Rectal smooth muscle tissue (tissue), 1 donor: ENCODE measurements at regions not wholly inside any gene's neighbourhood (a gene's known extent, or its start where the extent isn't known, plus 50 kb on each side); places are given as distances from the start of the nearest gene placed in this dataset.

ENCODE experiments used
- H3K27ac ChIP-seq: one replicate; pipeline ENCODE4 v1.7.0; 2013; ENCODE audit warnings: low read depth, low read length, inconsistent platforms
- H3K27me3 ChIP-seq: one replicate; pipeline ENCODE4 v1.7.0; 2013; ENCODE audit warnings: low read length; ENCODE audit not compliant: control insufficient read depth, insufficient read depth
- H3K36me3 ChIP-seq: one replicate; pipeline ENCODE4 v1.7.0; 2013; ENCODE audit warnings: low read length; ENCODE audit not compliant: control insufficient read depth, insufficient read depth
- H3K4me1 ChIP-seq: one replicate; pipeline ENCODE4 v1.7.0; 2013; ENCODE audit warnings: low read length; ENCODE audit not compliant: control insufficient read depth, insufficient read depth
- H3K4me3 ChIP-seq: one replicate; pipeline ENCODE4 v1.7.0; 2013; ENCODE audit warnings: low read length
- H3K9ac ChIP-seq: one replicate; pipeline ENCODE4 v1.7.0; 2013; ENCODE audit warnings: low read length

- no peaks in the 10 kb centered on the region for H3K36me3 ChIP-seq
- no peaks in the 10 kb centered on the region for H3K4me1 ChIP-seq
- H3K27ac ChIP-seq, result no peak overlapping the region
- no peak overlapping the region for H3K4me3 ChIP-seq
- H3K9ac ChIP-seq, result no peak overlapping the region
- no peaks in the 10 kb centered on the region for H3K27me3 ChIP-seq
Measured at GRCh38 chr4:17103231-17103630, 204.8 kb upstream of the LDB2 start.

- Histone ChIP-seq H3K36me3 (no peaks in the 10 kb centered on the region), H3K4me1 (no peaks in the 10 kb centered on the region), H3K27me3 (no peaks in the 10 kb centered on the region)
Measured at GRCh38 chr4:17098996-17099395, 200.6 kb upstream of the LDB2 start.

GRCh38 chr4:17098401-17098800 lies 200.0 kb upstream of the LDB2 start:
- no peaks in the 10 kb centered on the region for H3K4me1 ChIP-seq
- no peaks in the 10 kb centered on the region for H3K36me3 ChIP-seq
- H3K4me3 ChIP-seq, result no peak overlapping the region
- H3K27ac ChIP-seq, result no peak overlapping the region
- no peaks in the 10 kb centered on the region for H3K27me3 ChIP-seq
- no peak overlapping the region for H3K9ac ChIP-seq

More at GRCh38 chr4:17098996-17099395, 200.6 kb upstream of the LDB2 start:
- Histone ChIP-seq H3K4me3 (no peak overlapping the region), H3K9ac (no peak overlapping the region), H3K27ac (no peak overlapping the region)

- Histone ChIP-seq H3K27ac (no peak overlapping the region), H3K27me3 (no peaks in the 10 kb centered on the region), H3K4me3 (no peak overlapping the region), H3K36me3 (no peaks in the 10 kb centered on the region), H3K9ac (no peak overlapping the region), H3K4me1 (no peaks in the 10 kb centered on the region)
Measured at GRCh38 chr4:17097362-17097761, 198.9 kb upstream of the LDB2 start.

GRCh38 chr4:17096692-17097091 lies 198.2 kb upstream of the LDB2 start:
- Histone ChIP-seq H3K9ac (no peak overlapping the region), H3K4me3 (no peak overlapping the region), H3K4me1 (no peaks in the 10 kb centered on the region), H3K27ac (no peak overlapping the region), H3K27me3 (no peaks in the 10 kb centered on the region), H3K36me3 (no peaks in the 10 kb centered on the region)

- H3K4me1 ChIP-seq, result no peaks in the 10 kb centered on the region
Measured at GRCh38 chr4:17095771-17096170, 197.3 kb upstream of the LDB2 start.

GRCh38 chr4:17094876-17095210 lies 196.4 kb upstream of the LDB2 start:
- Histone ChIP-seq H3K27me3 (no peaks in the 10 kb centered on the region), H3K36me3 (no peaks in the 10 kb centered on the region), H3K9ac (no peak overlapping the region), H3K4me3 (no peak overlapping the region), H3K27ac (no peak overlapping the region), H3K4me1 (no peaks in the 10 kb centered on the region)

More at GRCh38 chr4:17095771-17096170, 197.3 kb upstream of the LDB2 start:
- Histone ChIP-seq H3K9ac (no peak overlapping the region), H3K4me3 (no peak overlapping the region), H3K27me3 (no peaks in the 10 kb centered on the region), H3K27ac (no peak overlapping the region), H3K36me3 (no peaks in the 10 kb centered on the region)

- Histone ChIP-seq H3K36me3 (no peaks in the 10 kb centered on the region), H3K9ac (no peak overlapping the region), H3K27ac (no peak overlapping the region), H3K4me1 (no peaks in the 10 kb centered on the region), H3K4me3 (no peak overlapping the region), H3K27me3 (no peaks in the 10 kb centered on the region)
Measured at GRCh38 chr4:17094159-17094875, 195.9 kb upstream of the LDB2 start.

- no peak overlapping the region for H3K4me3 ChIP-seq
- H3K36me3 ChIP-seq, result no peaks in the 10 kb centered on the region
- H3K27me3 ChIP-seq, result no peaks in the 10 kb centered on the region
- no peak overlapping the region for H3K27ac ChIP-seq
- H3K4me1 ChIP-seq, result no peaks in the 10 kb centered on the region
- H3K9ac ChIP-seq, result no peak overlapping the region
Measured at GRCh38 chr4:17093481-17093880, 195.0 kb upstream of the LDB2 start.

GRCh38 chr4:17092736-17093437 lies 194.4 kb upstream of the LDB2 start:
- Histone ChIP-seq H3K27me3 (no peaks in the 10 kb centered on the region), H3K36me3 (no peaks in the 10 kb centered on the region), H3K4me3 (no peak overlapping the region), H3K9ac (no peak overlapping the region), H3K27ac (no peak overlapping the region), H3K4me1 (no peaks in the 10 kb centered on the region)

GRCh38 chr4:17091104-17091503 lies 192.7 kb upstream of the LDB2 start:
- H3K27me3 ChIP-seq, result no peaks in the 10 kb centered on the region
- no peak overlapping the region for H3K4me3 ChIP-seq
- no peaks in the 10 kb centered on the region for H3K36me3 ChIP-seq
- H3K9ac ChIP-seq, result no peak overlapping the region
- no peaks in the 10 kb centered on the region for H3K4me1 ChIP-seq
- H3K27ac ChIP-seq, result no peak overlapping the region

- no peak overlapping the region for H3K9ac ChIP-seq
- no peak overlapping the region for H3K27ac ChIP-seq
- H3K27me3 ChIP-seq, result no peaks in the 10 kb centered on the region
- H3K4me3 ChIP-seq, result no peak overlapping the region
- no peaks in the 10 kb centered on the region for H3K4me1 ChIP-seq
- no peaks in the 10 kb centered on the region for H3K36me3 ChIP-seq
Measured at GRCh38 chr4:17090063-17090462, 191.6 kb upstream of the LDB2 start.

- Histone ChIP-seq H3K27ac (no peak overlapping the region), H3K4me3 (no peak overlapping the region), H3K9ac (no peak overlapping the region), H3K27me3 (no peaks in the 10 kb centered on the region), H3K36me3 (no peaks in the 10 kb centered on the region), H3K4me1 (no peaks in the 10 kb centered on the region)
Measured at GRCh38 chr4:17085416-17085815, 187.0 kb upstream of the LDB2 start.
